ENCODE measurements at regions not wholly inside any gene's neighbourhood (a gene's known extent, or its start where the extent isn't known, plus 50 kb on each side); places are given as distances from the start of the nearest gene placed in this dataset.

DNA sequence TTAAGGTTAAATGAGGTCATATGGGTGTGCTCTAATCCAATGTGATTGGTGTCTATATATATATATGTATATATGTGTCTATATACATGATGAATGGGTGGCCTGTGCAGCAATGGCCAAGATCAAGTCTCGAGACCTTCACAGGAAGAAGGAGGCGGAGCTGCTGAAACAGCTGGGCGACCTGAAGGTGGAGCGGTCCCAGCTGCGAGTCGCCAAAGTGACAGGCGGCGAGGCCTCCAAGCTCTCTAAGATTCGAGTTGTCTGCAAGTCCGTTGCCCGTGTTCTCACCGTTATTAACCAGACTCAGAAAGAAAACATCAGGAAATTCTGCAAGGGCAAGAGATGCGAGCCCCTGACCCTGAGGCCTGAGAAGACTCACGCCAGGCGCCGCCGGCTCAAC lies 109.8 kb downstream of the EFNB2 start:
- H4K20me1 ChIP-seq (replicated peaks; ENCODE audit: insufficient read depth), result no peaks in the 10 kb centered on the region
- H3K4me2 ChIP-seq, result no peak overlapping the region
- ATAC-seq (no peak), DNase-seq (ENCODE audit: low spot score) (no peak)
- no peak overlapping the region for H2AFZ ChIP-seq
- TF ChIP-seq ETS1 (IDR thresholded peaks at IDR 0.05), result no peak
- no peak for TF ChIP-seq CREB1 (CRISPR knock-in tag; IDR thresholded peaks at IDR 0.05; ENCODE audit: low read depth)
- no peak for TF ChIP-seq REST (IDR thresholded peaks at IDR 0.05; ENCODE audit: unreplicated experiment)
- TF ChIP-seq POLR2AphosphoS5 (IDR thresholded peaks at IDR 0.05; ENCODE audit: low read depth), result no peak
- no peak for TF ChIP-seq ZNF114 (CRISPR knock-in tag; IDR thresholded peaks at IDR 0.05)
- TF ChIP-seq ZNF331 (CRISPR knock-in tag; IDR thresholded peaks at IDR 0.05; ENCODE audit: low read depth), result no peak
- TF ChIP-seq EZH2phosphoT487 (IDR thresholded peaks at IDR 0.05; ENCODE audit: unreplicated experiment), result no peak
- no peak for TF ChIP-seq STAT1 (IDR thresholded peaks at IDR 0.05; ENCODE audit: unreplicated experiment)
- TF ChIP-seq JUNB (IDR thresholded peaks at IDR 0.05; ENCODE audit: unreplicated experiment), result no peak
- TF ChIP-seq, protein P1, sequence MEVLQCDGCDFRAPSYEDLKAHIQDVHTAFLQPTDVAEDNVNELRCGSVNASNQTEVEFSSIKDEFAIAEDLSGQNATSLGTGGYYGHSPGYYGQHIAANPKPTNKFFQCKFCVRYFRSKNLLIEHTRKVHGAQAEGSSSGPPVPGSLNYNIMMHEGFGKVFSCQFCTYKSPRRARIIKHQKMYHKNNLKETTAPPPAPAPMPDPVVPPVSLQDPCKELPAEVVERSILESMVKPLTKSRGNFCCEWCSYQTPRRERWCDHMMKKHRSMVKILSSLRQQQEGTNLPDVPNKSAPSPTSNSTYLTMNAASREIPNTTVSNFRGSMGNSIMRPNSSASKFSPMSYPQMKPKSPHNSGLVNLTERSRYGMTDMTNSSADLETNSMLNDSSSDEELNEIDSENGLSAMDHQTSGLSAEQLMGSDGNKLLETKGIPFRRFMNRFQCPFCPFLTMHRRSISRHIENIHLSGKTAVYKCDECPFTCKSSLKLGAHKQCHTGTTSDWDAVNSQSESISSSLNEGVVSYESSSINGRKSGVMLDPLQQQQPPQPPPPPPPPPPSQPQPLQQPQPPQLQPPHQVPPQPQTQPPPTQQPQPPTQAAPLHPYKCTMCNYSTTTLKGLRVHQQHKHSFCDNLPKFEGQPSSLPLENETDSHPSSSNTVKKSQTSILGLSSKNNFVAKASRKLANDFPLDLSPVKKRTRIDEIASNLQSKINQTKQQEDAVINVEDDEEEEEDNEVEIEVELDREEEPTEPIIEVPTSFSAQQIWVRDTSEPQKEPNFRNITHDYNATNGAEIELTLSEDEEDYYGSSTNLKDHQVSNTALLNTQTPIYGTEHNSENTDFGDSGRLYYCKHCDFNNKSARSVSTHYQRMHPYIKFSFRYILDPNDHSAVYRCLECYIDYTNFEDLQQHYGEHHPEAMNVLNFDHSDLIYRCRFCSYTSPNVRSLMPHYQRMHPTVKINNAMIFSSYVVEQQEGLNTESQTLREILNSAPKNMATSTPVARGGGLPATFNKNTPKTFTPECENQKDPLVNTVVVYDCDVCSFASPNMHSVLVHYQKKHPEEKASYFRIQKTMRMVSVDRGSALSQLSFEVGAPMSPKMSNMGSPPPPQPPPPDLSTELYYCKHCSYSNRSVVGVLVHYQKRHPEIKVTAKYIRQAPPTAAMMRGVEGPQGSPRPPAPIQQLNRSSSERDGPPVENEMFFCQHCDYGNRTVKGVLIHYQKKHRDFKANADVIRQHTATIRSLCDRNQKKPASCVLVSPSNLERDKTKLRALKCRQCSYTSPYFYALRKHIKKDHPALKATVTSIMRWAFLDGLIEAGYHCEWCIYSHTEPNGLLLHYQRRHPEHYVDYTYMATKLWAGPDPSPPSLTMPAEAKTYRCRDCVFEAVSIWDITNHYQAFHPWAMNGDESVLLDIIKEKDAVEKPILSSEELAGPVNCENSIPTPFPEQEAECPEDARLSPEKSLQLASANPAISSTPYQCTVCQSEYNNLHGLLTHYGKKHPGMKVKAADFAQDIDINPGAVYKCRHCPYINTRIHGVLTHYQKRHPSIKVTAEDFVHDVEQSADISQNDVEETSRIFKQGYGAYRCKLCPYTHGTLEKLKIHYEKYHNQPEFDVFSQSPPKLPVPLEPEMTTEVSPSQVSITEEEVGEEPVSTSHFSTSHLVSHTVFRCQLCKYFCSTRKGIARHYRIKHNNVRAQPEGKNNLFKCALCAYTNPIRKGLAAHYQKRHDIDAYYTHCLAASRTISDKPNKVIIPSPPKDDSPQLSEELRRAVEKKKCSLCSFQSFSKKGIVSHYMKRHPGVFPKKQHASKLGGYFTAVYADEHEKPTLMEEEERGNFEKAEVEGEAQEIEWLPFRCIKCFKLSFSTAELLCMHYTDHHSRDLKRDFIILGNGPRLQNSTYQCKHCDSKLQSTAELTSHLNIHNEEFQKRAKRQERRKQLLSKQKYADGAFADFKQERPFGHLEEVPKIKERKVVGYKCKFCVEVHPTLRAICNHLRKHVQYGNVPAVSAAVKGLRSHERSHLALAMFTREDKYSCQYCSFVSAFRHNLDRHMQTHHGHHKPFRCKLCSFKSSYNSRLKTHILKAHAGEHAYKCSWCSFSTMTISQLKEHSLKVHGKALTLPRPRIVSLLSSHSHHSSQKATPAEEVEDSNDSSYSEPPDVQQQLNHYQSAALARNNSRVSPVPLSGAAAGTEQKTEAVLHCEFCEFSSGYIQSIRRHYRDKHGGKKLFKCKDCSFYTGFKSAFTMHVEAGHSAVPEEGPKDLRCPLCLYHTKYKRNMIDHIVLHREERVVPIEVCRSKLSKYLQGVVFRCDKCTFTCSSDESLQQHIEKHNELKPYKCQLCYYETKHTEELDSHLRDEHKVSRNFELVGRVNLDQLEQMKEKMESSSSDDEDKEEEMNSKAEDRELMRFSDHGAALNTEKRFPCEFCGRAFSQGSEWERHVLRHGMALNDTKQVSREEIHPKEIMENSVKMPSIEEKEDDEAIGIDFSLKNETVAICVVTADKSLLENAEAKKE (CRISPR knock-in tag; IDR thresholded peaks at IDR 0.05), result no peak
- no peak for TF ChIP-seq NANOG (IDR thresholded peaks at IDR 0.05; ENCODE audit: borderline replicate concordance)
- TF ChIP-seq EZH2 (IDR thresholded peaks at IDR 0.05; ENCODE audit: low read depth, unreplicated experiment), result no peak
- TF ChIP-seq, protein P2, sequence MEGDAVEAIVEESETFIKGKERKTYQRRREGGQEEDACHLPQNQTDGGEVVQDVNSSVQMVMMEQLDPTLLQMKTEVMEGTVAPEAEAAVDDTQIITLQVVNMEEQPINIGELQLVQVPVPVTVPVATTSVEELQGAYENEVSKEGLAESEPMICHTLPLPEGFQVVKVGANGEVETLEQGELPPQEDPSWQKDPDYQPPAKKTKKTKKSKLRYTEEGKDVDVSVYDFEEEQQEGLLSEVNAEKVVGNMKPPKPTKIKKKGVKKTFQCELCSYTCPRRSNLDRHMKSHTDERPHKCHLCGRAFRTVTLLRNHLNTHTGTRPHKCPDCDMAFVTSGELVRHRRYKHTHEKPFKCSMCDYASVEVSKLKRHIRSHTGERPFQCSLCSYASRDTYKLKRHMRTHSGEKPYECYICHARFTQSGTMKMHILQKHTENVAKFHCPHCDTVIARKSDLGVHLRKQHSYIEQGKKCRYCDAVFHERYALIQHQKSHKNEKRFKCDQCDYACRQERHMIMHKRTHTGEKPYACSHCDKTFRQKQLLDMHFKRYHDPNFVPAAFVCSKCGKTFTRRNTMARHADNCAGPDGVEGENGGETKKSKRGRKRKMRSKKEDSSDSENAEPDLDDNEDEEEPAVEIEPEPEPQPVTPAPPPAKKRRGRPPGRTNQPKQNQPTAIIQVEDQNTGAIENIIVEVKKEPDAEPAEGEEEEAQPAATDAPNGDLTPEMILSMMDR (conservative IDR thresholded peaks at IDR 0.05; ENCODE audit: low read depth in 2 of 2), result no peak
- no peaks in the 10 kb centered on the region for H3K27me3 ChIP-seq (ENCODE audit: insufficient read depth)
- no peaks in the 10 kb centered on the region for H3F3A ChIP-seq (replicated peaks; ENCODE audit: low read depth)
- Mint-ChIP-seq H3K27me3 (ENCODE audit: insufficient read depth, low read depth, poor library complexity) (peaks cover 5% of the 10 kb centered on the region), H3K27ac (no peak overlapping the region), H3K36me3 (ENCODE audit: low read depth) (no peaks in the 10 kb centered on the region), H3K9me3 (no peaks in the 10 kb centered on the region), H3K4me3 (no peak overlapping the region), H3K4me1 (peaks cover 22% of the 10 kb centered on the region)
- H3K27ac ChIP-seq (ENCODE audit: low read depth), result no peak overlapping the region
- H3K36me3 ChIP-seq (ENCODE audit: insufficient read depth), result no peaks in the 10 kb centered on the region
- H3K4me1 ChIP-seq (ENCODE audit: insufficient read depth), result peaks cover 18% of the 10 kb centered on the region
- no peak overlapping the region for H3K4me3 ChIP-seq
- H3K79me2 ChIP-seq (replicated peaks; ENCODE audit: insufficient read depth), result no peaks in the 10 kb centered on the region
- H3K9me2 ChIP-seq (ENCODE audit: insufficient read depth), result peaks cover 3% of the 10 kb centered on the region

Measured in GM23338 (cell line).